HEK293T (cell line): ENCODE measurements at regions not wholly inside any gene's neighbourhood (a gene's known extent, or its start where the extent isn't known, plus 50 kb on each side); places are given as distances from the start of the nearest gene placed in this dataset.

ENCODE experiments used
- CTCF ChIA-PET: fragments of 350-600 bp; formaldehyde crosslinking; extraction: SDS; loops from one replicate; lab custom pipeline; 2021; ENCODE audit warnings: antibody characterized with exemption, inconsistent platforms; lab: Yijun Ruan, JAX
- POLR2A ChIA-PET: fragments of 350-600 bp; formaldehyde crosslinking; extraction: SDS; loops from one replicate; lab custom pipeline; 2020; ENCODE audit warnings: antibody characterized with exemption, inconsistent platforms; lab: Yijun Ruan, JAX
- DNase-seq: peaks from one replicate; pipeline ENCODE4 v3.0.0; 2012; ENCODE audit warnings: mixed read lengths; ENCODE audit errors: extremely low spot score
- ARNT ChIP-seq: fragments of 450-650 bp; IDR thresholded peaks from 2 replicates; pipeline ENCODE4 v1.6.1; 2017; ENCODE audit warnings: mild to moderate bottlenecking
- BHLHE40 ChIP-seq: fragments of 450-650 bp; IDR thresholded peaks from 2 replicates; pipeline ENCODE4 v1.6.1; 2016; ENCODE audit warnings: mild to moderate bottlenecking, moderate library complexity, borderline replicate concordance
- CTBP1 ChIP-seq: fragments of 450-650 bp; IDR thresholded peaks from 2 replicates; pipeline ENCODE4 v1.6.1; 2016; ENCODE audit warnings: borderline replicate concordance
- ELF4 ChIP-seq: fragments of 450-650 bp; IDR thresholded peaks from 2 replicates; pipeline ENCODE4 v1.6.1; 2017; ENCODE audit warnings: antibody characterized with exemption
- FOXA1 ChIP-seq: fragments of 450-650 bp; IDR thresholded peaks from 2 replicates; pipeline ENCODE4 v1.6.1; 2016; ENCODE audit warnings: mild to moderate bottlenecking
- FOXK2 ChIP-seq: fragments of 450-650 bp; IDR thresholded peaks from 2 replicates; pipeline ENCODE4 v1.6.1; 2016; ENCODE audit warnings: mild to moderate bottlenecking
- FOXM1 ChIP-seq: fragments of 450-650 bp; IDR thresholded peaks from 2 replicates; pipeline ENCODE4 v1.6.1; 2017; ENCODE audit warnings: mild to moderate bottlenecking, borderline replicate concordance
- HDGF ChIP-seq: fragments of 450-650 bp; IDR thresholded peaks from 2 replicates; pipeline ENCODE4 v1.6.1; 2017; ENCODE audit warnings: antibody characterized with exemption, borderline replicate concordance
- L3MBTL2 ChIP-seq: fragments of 450-650 bp; conservative IDR thresholded peaks from 2 replicates; pipeline ENCODE4 v1.6.1; 2016; ENCODE audit warnings: mild to moderate bottlenecking
- LEF1 ChIP-seq: fragments of 450-650 bp; IDR thresholded peaks from 2 replicates; pipeline ENCODE4 v1.6.1; 2017; ENCODE audit warnings: mild to moderate bottlenecking, borderline replicate concordance
- NFRKB ChIP-seq: fragments of 450-650 bp; IDR thresholded peaks from 2 replicates; pipeline ENCODE4 v1.6.1; 2016; ENCODE audit warnings: mild to moderate bottlenecking, moderate library complexity
- SP1 ChIP-seq: fragments of 450-650 bp; IDR thresholded peaks from 2 replicates; pipeline ENCODE4 v1.6.1; 2017
- SUZ12 ChIP-seq: fragments of 450-650 bp; IDR thresholded peaks from 2 replicates; pipeline ENCODE4 v1.6.1; 2016; ENCODE audit warnings: mild to moderate bottlenecking
- TARDBP ChIP-seq: fragments of 450-650 bp; IDR thresholded peaks from 2 replicates; pipeline ENCODE4 v1.6.1; 2016
- ZNF384 ChIP-seq: fragments of 450-650 bp; IDR thresholded peaks from 2 replicates; pipeline ENCODE4 v1.6.1; 2016
- TF ChIP-seq, protein P1 (sequence below): fragments of 450-650 bp; IDR thresholded peaks from 2 replicates; pipeline ENCODE4 v1.6.1; 2016

DNA sequence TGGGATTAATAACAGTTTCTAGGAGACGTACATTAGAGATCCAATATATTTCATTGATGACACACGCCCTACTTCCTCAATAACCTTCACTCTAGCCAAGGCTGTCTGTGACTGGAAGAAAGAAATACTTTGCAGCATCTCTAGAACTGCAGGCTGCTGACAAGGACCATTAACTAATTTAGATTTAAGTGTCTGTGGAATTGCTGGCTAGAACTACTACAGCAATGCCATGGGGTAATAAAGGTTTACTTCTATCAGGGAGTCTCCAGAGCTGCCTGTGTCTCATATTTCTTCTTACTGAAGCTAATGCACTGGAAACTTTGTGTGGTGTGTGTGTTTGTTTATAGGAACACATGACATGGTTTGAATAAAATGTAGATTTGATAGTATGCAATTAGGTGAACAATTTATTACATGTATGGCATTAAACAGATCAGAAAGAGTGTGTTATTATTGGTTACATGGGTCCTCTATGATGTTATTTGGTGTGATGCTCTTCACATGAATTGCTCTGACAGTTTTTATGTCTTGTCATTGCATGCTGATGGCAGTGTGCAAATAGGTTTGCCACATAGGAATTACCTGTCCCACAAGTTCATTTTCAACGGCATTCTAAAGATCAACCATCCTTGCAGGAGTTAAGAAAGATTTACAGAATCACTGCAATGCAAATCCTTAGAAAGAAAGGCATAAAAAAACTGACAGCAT is 916.2 kb upstream of the CADM2 start:
- TF ChIP-seq SP1: no peak
- TF ChIP-seq FOXK2: no peak
- TF ChIP-seq HDGF: no peak
- TF ChIP-seq CTBP1: no peak
- TF ChIP-seq LEF1: no peak
- no peak for TF ChIP-seq ARNT
- no peak for TF ChIP-seq FOXA1
- TF ChIP-seq SUZ12: no peak
- TF ChIP-seq TARDBP: no peak
- DNase-seq: no peak
- POLR2A ChIA-PET: no interaction called here
- CTCF ChIA-PET: no interaction called here

DNA sequence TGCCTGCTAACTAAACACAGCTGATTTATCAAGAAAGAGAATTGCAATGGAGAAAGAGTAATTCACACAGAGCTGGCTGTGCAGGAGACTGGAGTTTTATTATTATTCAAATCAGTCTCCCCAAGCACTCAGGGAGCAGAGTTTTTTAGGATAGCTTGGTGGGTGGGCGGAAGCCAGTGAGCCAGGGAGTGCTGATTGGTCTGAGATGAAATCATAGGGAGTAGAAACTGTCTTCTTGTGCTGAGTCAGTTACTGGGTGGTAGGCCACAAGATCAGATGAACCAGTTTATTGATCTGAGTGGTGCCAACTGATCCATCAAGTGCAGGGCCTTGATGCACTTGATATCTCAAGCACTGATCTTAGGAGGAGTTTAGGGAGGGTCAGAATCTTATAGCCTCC is 891.9 kb upstream of the CADM2 start:
- ChIA-PET CTCF (no interaction called here), POLR2A (no interaction called here)
- TF ChIP-seq FOXM1 (no peak), NFRKB (no peak), ARNT (no peak), ZNF384 (no peak)
- no peak for DNase-seq

DNA sequence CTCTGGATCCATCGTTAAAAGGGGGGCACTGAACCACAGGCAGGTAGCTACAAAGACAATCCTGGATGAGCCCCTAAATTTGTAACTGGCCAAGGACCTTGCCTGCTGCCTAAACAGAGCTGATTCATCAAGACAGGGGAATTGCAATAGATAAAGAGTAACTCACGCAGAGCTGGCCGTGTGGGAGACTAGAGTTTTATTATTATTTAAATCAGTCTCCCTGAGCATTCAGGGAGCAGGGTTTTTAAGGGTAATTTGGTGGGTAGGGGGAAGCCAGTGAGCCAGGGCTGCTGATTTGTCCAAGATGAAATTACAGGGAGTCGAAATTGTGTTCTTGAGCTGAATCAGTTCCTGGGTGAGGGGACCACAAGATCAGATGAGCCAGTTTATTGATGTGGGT is 885.1 kb upstream of the CADM2 start:
- TF ChIP-seq HDGF (no peak), LEF1 (no peak), FOXM1 (no peak), L3MBTL2 (no peak), ARNT (no peak), FOXK2 (no peak)
- no peak for DNase-seq
- POLR2A ChIA-PET: no interaction called here
- CTCF ChIA-PET: no interaction called here

DNA sequence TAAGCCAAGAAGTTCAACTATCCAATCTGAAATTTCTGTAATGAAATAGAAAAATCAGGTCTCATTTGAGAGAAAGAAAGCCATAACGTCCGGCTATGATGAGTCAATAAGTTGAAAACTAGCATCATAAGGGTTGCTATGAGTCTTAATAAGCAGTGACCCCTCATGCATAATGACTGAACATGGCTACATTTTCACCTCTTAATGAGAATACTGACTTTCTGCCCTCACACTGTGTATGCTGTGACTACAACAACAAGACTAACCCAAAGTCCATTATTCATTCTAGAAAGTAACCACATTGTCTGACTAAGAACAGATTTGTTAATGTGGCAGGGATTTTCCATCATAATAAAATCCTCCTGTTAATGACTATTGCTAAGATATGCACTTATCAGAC is 884.0 kb upstream of the CADM2 start:
- POLR2A ChIA-PET: no interaction called here
- TF ChIP-seq FOXM1 (no peak), FOXA1 (no peak), ARNT (no peak), L3MBTL2 (no peak), NFRKB (no peak), LEF1 (no peak), ZNF384 (no peak), HDGF (no peak), SP1 (no peak), ELF4 (no peak), BHLHE40 (no peak), CTBP1 (no peak), SUZ12 (no peak), FOXK2 (no peak), TARDBP (no peak)
- TF ChIP-seq, protein P1, sequence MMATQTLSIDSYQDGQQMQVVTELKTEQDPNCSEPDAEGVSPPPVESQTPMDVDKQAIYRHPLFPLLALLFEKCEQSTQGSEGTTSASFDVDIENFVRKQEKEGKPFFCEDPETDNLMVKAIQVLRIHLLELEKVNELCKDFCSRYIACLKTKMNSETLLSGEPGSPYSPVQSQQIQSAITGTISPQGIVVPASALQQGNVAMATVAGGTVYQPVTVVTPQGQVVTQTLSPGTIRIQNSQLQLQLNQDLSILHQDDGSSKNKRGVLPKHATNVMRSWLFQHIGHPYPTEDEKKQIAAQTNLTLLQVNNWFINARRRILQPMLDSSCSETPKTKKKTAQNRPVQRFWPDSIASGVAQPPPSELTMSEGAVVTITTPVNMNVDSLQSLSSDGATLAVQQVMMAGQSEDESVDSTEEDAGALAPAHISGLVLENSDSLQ: no peak
- CTCF ChIA-PET: no interaction called here
- no peak for DNase-seq

DNA sequence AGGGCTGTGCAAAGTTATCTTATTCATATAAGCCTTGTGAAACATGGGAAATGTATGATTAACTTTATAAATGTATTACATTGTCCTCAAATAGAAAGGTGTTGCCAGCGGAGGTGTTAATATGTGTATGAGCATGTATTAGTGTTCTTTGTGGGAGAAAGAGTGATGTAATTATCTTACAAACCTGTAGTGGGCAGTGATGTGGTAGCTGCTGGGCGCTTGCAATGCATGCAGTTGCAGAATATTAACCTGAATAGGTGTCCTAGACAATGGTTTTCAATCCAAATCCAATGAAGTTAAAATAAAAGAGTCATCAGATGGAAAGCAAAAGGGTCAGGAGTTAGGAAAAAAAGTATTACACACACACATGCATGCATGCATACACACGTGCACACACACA is 881.3 kb upstream of the CADM2 start:
- DNase-seq: peak; percentile 5
- POLR2A ChIA-PET: no interaction called here
- TF ChIP-seq ZNF384 (no peak), HDGF (no peak), ELF4 (no peak), FOXK2 (no peak), FOXM1 (no peak), TARDBP (no peak), CTBP1 (no peak)
- TF ChIP-seq, protein P1: no peak
- CTCF ChIA-PET: no interaction called here

DNA sequence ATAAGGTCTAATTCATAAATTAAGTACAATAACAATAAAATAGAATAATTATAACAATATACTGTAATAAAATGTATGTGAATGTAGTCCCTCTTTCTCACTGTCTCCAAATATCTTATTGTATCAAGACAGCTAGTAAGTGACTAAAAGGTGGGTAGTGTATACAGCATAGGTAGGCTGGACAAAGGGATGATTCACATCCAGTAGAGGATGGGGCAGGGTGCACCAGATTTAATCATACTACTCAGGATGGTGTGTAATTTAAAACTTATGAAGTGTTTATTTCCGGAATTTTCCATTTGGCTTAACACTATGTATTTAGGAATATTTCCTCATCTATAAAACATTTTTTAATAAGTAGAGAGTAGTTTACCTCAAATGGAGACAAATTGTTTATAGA is 876.1 kb upstream of the CADM2 start:
- no peak for TF ChIP-seq TARDBP
- TF ChIP-seq, protein P1: no peak
- TF ChIP-seq SUZ12: no peak
- TF ChIP-seq SP1: no peak
- TF ChIP-seq ARNT: no peak
- no peak for TF ChIP-seq FOXA1
- no peak for TF ChIP-seq FOXM1
- TF ChIP-seq L3MBTL2: no peak
- TF ChIP-seq NFRKB: no peak
- TF ChIP-seq CTBP1: no peak
- no peak for TF ChIP-seq FOXK2
- TF ChIP-seq HDGF: no peak
- ChIA-PET POLR2A (no interaction called here), CTCF (no interaction called here)

DNA sequence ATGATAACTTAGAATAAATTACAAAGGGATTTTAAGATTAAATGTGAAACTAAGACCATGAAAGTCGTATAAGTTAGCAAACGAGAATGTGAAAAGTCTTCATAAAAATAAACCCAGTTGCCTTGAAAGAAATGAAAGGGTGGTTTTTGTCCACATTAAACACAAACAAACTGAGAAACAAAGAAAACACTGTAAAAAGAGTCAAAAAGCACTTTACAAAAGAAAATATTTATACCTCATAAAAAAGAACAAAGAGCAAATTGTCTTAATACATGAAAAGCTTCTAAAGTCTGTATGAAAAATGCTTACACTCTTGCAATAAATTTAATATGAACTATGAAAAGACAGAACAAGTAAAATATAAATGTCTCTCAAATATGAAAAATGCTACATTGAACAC is 865.9 kb upstream of the CADM2 start:
- TF ChIP-seq TARDBP (no peak), BHLHE40 (no peak), SUZ12 (no peak), FOXK2 (no peak), CTBP1 (no peak), ELF4 (no peak), NFRKB (no peak), HDGF (no peak), L3MBTL2 (no peak)
- TF ChIP-seq, protein P1: no peak
- ChIA-PET CTCF (no interaction called here), POLR2A (no interaction called here)
- no peak for DNase-seq

More for the DNA sequence above, 876.1 kb upstream of the CADM2 start:
- no peak for DNase-seq
